Fibroblast of the conjunctiva (primary cell): ENCODE measurements at regions not wholly inside any gene's neighbourhood (a gene's known extent, or its start where the extent isn't known, plus 50 kb on each side); places are given as distances from the start of the nearest gene placed in this dataset.

Source experiments
- DNase-seq: peaks from one replicate; pipeline ENCODE4 v3.0.0-alpha.2; 2010; ENCODE audit warnings: low read depth

GRCh38 chr11:15584158-15584557 is 469.4 kb downstream of the INSC start:
- no peak for DNase-seq

GRCh38 chr11:15585602-15586331 is 471.0 kb downstream of the INSC start:
- DNase-seq: no peak

GRCh38 chr11:15586741-15587473 is 472.2 kb downstream of the INSC start:
- no peak for DNase-seq

GRCh38 chr11:15589070-15589626 is 474.4 kb downstream of the INSC start:
- no peak for DNase-seq

GRCh38 chr11:15590132-15590531 is 475.4 kb downstream of the INSC start:
- DNase-seq: no peak

GRCh38 chr11:15591112-15591537 is 476.4 kb downstream of the INSC start:
- DNase-seq: no peak

GRCh38 chr11:15594607-15595006 is 479.9 kb downstream of the INSC start:
- DNase-seq: no peak

- DNase-seq: no peak
Measured at GRCh38 chr11:15599376-15599775, 484.7 kb downstream of the INSC start.

GRCh38 chr11:15602047-15602446 is 487.3 kb downstream of the INSC start:
- no peak for DNase-seq

GRCh38 chr11:15602785-15603567 is 488.3 kb downstream of the INSC start:
- no peak for DNase-seq

- DNase-seq: no peak
Measured at GRCh38 chr11:15605094-15605493, 490.4 kb downstream of the INSC start.

GRCh38 chr11:15607361-15608036 is 492.8 kb downstream of the INSC start:
- no peak for DNase-seq

GRCh38 chr11:15609445-15609844 is 494.7 kb downstream of the INSC start:
- no peak for DNase-seq

GRCh38 chr11:15610881-15611280 is 496.2 kb downstream of the INSC start:
- DNase-seq: no peak

- DNase-seq: no peak
Measured at GRCh38 chr11:15613251-15613650, 498.5 kb downstream of the INSC start.

GRCh38 chr11:15613789-15614188 is 499.1 kb downstream of the INSC start:
- DNase-seq: no peak

- DNase-seq: no peak
Measured at GRCh38 chr11:15615398-15616096, 500.8 kb downstream of the INSC start.

GRCh38 chr11:15616130-15617105 is 501.7 kb downstream of the INSC start:
- no peak for DNase-seq

- no peak for DNase-seq
Measured at GRCh38 chr11:15617126-15617525, 502.4 kb downstream of the INSC start.

GRCh38 chr11:15618583-15619032 is 503.9 kb downstream of the INSC start:
- DNase-seq: no peak
